ENCODE measurements at regions not wholly inside any gene's neighbourhood (a gene's known extent, or its start where the extent isn't known, plus 50 kb on each side); places are given as distances from the start of the nearest gene placed in this dataset.
"Not testable (repeated sequence)": the region's sequence is repeated elsewhere in the genome, so short reads cannot be mapped to it uniquely, and the experiment has no call there.

- peak; percentile 22 to 37 for DNase-seq (ENCODE audit: low read depth in 2 of 2)
- no peak overlapping the region for H3K4me3 ChIP-seq (replicated peaks in 1 of 2; ENCODE audit: low read depth in 2 of 2, low read length in 2 of 2)
- TF ChIP-seq, protein P1, sequence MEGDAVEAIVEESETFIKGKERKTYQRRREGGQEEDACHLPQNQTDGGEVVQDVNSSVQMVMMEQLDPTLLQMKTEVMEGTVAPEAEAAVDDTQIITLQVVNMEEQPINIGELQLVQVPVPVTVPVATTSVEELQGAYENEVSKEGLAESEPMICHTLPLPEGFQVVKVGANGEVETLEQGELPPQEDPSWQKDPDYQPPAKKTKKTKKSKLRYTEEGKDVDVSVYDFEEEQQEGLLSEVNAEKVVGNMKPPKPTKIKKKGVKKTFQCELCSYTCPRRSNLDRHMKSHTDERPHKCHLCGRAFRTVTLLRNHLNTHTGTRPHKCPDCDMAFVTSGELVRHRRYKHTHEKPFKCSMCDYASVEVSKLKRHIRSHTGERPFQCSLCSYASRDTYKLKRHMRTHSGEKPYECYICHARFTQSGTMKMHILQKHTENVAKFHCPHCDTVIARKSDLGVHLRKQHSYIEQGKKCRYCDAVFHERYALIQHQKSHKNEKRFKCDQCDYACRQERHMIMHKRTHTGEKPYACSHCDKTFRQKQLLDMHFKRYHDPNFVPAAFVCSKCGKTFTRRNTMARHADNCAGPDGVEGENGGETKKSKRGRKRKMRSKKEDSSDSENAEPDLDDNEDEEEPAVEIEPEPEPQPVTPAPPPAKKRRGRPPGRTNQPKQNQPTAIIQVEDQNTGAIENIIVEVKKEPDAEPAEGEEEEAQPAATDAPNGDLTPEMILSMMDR (IDR thresholded peaks at IDR 0.05; ENCODE audit: low read depth, low read length), result no peak
Measured at GRCh38 chr4:177185151-177185550, 124.5 kb upstream of the NEIL3 start.

DNA sequence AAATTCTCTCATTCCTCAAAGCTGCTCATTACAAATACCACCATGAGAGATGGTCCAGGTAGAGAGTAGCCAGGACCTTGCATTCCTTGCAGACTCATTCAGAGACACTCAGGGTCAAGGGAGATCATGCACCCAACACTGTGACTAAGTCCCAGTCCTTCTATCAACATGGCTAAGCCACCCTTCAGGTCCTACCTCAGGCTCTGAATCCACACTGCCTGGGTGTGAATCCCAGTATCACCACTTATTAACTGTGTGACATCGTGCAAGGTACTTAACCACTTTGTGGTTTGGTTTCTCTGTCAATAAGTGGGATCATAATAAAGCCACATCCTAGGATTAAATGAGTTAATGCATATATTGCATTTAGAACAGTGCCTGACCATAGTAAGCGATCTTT lies 124.1 kb upstream of the NEIL3 start:
- TF ChIP-seq, protein P1 (IDR thresholded peaks at IDR 0.05; ENCODE audit: low read depth, low read length), result no peak
- H3K4me3 ChIP-seq (replicated peaks in 1 of 2; ENCODE audit: low read depth in 2 of 2, low read length in 2 of 2), result no peak overlapping the region
- DNase-seq (ENCODE audit: low read depth in 2 of 2), result no peak

GRCh38 chr4:177187371-177187770 lies 122.3 kb upstream of the NEIL3 start:
- TF ChIP-seq, protein P1 (IDR thresholded peaks at IDR 0.05; ENCODE audit: low read depth, low read length), result no peak
- no peak for DNase-seq (ENCODE audit: low read depth in 2 of 2)
- no peak overlapping the region for H3K4me3 ChIP-seq (replicated peaks in 1 of 2; ENCODE audit: low read depth in 2 of 2, low read length in 2 of 2)

DNA sequence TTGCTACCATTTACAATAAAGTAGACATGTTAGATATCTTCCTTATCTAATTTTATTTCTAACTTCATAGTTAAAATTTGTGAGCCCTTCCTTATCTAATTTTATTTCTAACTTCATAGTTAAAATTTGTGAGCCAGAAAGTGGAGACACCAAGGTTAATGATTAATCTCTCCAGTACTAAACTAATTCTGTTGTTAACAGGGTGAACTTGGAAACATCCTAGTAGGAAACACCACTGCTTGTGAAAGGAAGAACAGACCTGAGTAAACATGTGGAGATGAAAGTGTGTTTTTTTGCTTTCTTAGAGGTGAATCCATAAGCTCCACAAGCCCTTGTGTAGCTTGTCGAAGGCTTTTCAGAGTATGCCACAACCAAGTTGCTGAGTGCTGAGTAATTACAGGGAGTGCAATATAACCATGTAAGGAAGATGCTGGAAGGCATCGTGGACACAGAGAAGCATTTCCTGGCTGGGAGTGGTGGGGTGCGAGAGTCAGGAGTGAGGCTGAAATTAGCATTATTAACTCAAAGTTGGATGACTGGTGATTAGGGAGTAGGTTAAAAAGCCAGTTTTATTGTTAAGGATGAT lies 118.6 kb upstream of the NEIL3 start:
- H3K4me3 ChIP-seq (replicated peaks in 1 of 2; ENCODE audit: low read depth in 2 of 2, low read length in 2 of 2), result no peak overlapping the region
- peak; percentile 29 to 56 for DNase-seq (ENCODE audit: low read depth in 2 of 2)
- TF ChIP-seq, protein P1 (IDR thresholded peaks at IDR 0.05; ENCODE audit: low read depth, low read length), result no peak

DNA sequence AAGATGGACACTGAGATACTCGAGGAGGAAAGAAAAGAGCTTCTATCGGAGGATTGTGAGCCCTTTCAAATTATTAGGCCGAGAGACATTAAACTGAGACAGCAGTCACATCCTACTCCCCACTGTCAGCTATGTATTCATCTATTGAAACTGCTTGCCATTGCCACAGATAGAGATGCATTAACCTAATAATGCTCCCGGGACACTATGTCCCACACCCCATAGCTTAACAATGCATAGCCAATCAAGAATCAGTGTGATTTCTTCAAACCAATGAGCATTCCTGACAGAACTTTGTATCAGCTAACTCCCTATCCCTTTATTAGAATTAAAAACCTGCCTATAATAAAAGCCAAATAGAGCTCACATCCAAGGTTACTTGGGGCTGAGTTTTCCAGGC lies 118.1 kb upstream of the NEIL3 start:
- TF ChIP-seq, protein P1 (IDR thresholded peaks at IDR 0.05; ENCODE audit: low read depth, low read length), result no peak
- no peak overlapping the region for H3K4me3 ChIP-seq (replicated peaks in 1 of 2; ENCODE audit: low read depth in 2 of 2, low read length in 2 of 2)
- DNase-seq (ENCODE audit: low read depth in 2 of 2), result no peak

DNA sequence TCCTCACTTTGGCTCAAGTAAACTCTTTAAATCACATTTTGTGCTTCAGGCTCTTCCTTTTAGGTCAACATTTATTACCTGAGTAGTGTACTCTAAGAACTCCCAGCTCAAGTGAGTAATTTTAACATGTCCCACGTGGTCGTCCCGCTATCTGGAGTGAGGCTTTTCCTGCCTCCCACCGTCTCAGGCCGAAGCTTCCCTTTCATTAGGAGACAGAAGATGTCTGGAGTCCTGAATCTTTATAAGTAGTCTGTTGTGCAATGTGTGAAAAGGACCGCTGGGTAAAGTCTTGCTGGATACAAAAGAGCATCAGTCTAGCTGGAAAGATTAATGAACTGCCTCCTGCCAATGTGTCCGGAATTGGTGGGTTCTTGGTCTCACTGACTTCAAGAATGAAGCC lies 117.7 kb upstream of the NEIL3 start:
- DNase-seq (ENCODE audit: low read depth in 2 of 2), result no peak
- TF ChIP-seq, protein P1 (IDR thresholded peaks at IDR 0.05; ENCODE audit: low read depth, low read length), result no peak

GRCh38 chr4:177193024-177193715 lies 116.5 kb upstream of the NEIL3 start:
- H3K4me3 ChIP-seq (replicated peaks in 1 of 2; ENCODE audit: low read depth in 2 of 2, low read length in 2 of 2); DNase-seq (ENCODE audit: low read depth in 2 of 2): not testable (repeated sequence)

More for the DNA sequence above, 117.7 kb upstream of the NEIL3 start:
- no peak overlapping the region for H3K4me3 ChIP-seq (replicated peaks in 1 of 2; ENCODE audit: low read depth in 2 of 2, low read length in 2 of 2)
